Neural progenitor cell (in vitro differentiated cells): ENCODE measurements at regions not wholly inside any gene's neighbourhood (a gene's known extent, or its start where the extent isn't known, plus 50 kb on each side); places are given as distances from the start of the nearest gene placed in this dataset.

Experiments
- DNase-seq: peaks from one replicate; pipeline ENCODE4 v3.0.0-alpha.2; 2016; ENCODE audit warnings: low spot score
- H2AFZ ChIP-seq: fragments of 200-600 bp; sonication (generic); replicated peaks from 2 replicates; pipeline ENCODE4 v1.6.1; 2016; ENCODE audit warnings: antibody characterized with exemption
- H3F3A ChIP-seq: fragments of 200-600 bp; sonication (generic); 2 replicates; pipeline ENCODE4 v1.6.1; 2016; ENCODE audit warnings: antibody characterized with exemption, low read depth
- H3K27ac ChIP-seq: fragments of 200-600 bp; sonication (generic); 2 replicates; pipeline ENCODE4 v1.5.1; 2016; ENCODE audit warnings: mild to moderate bottlenecking
- H3K27me3 ChIP-seq: fragments of 200-600 bp; sonication (generic); 2 replicates; pipeline ENCODE4 v1.6.1; 2016; ENCODE audit warnings: mild to moderate bottlenecking, moderate library complexity
- H3K36me3 ChIP-seq: fragments of 200-600 bp; sonication (generic); 2 replicates; pipeline ENCODE4 v1.5.1; 2016
- H3K4me1 ChIP-seq: fragments of 200-600 bp; sonication (generic); 2 replicates; pipeline ENCODE4 v1.6.1; 2016; ENCODE audit warnings: mixed run types
- H3K4me2 ChIP-seq: fragments of 200-600 bp; sonication (generic); 2 replicates; pipeline ENCODE4 v1.6.1; 2016
- H3K4me3 ChIP-seq: fragments of 200-600 bp; sonication (generic); 2 replicates; pipeline ENCODE4 v1.5.1; 2016
- H3K79me2 ChIP-seq: fragments of 200-600 bp; sonication (generic); 2 replicates; pipeline ENCODE4 v1.6.1; 2016; ENCODE audit warnings: low read depth
- H3K9ac ChIP-seq: fragments of 200-600 bp; sonication (generic); 2 replicates; pipeline ENCODE4 v1.6.1; 2016
- H3K9me3 ChIP-seq: fragments of 200-600 bp; sonication (generic); 2 replicates; pipeline ENCODE4 v1.5.1; 2016; ENCODE audit warnings: low read depth
- H4K20me1 ChIP-seq: fragments of 200-600 bp; sonication (generic); 2 replicates; pipeline ENCODE4 v1.6.1; 2016; ENCODE audit warnings: low read depth
- H3K27ac Mint-ChIP-seq: 3 replicates; pipeline ENCODE4 v1.8.0; 2021; ENCODE audit warnings: mixed read lengths
- H3K27me3 Mint-ChIP-seq: 2 replicates; pipeline ENCODE4 v1.8.0; 2022; ENCODE audit warnings: low read depth, mild to moderate bottlenecking, inconsistent platforms, moderate library complexity, mixed read lengths; ENCODE audit not compliant: insufficient read depth
- H3K36me3 Mint-ChIP-seq: 3 replicates; pipeline ENCODE4 v1.8.0; 2021; ENCODE audit warnings: mixed read lengths
- H3K4me1 Mint-ChIP-seq: 3 replicates; pipeline ENCODE4 v1.8.0; 2021; ENCODE audit warnings: mixed read lengths
- H3K4me3 Mint-ChIP-seq: 3 replicates; pipeline ENCODE4 v1.8.0; 2021; ENCODE audit warnings: mild to moderate bottlenecking, moderate library complexity, mixed read lengths
- H3K9me3 Mint-ChIP-seq: 3 replicates; pipeline ENCODE4 v1.8.0; 2020; ENCODE audit warnings: mixed read lengths
- EZH2 ChIP-seq: fragments of 200-600 bp; sonication (generic); IDR thresholded peaks from 2 replicates; pipeline ENCODE4 v1.6.1; 2017; ENCODE audit warnings: antibody characterized with exemption, mild to moderate bottlenecking, moderate library complexity
- EZH2phosphoT487 ChIP-seq: fragments of 200-600 bp; sonication (generic); IDR thresholded peaks from 2 replicates; pipeline ENCODE4 v1.6.1; 2017; ENCODE audit warnings: antibody characterized with exemption
- TF ChIP-seq, protein P1 (sequence below): fragments of 200-600 bp; sonication (generic); IDR thresholded peaks from 2 replicates; pipeline ENCODE4 v1.5.1; 2017; ENCODE audit warnings: antibody characterized with exemption, mild to moderate bottlenecking

DNA sequence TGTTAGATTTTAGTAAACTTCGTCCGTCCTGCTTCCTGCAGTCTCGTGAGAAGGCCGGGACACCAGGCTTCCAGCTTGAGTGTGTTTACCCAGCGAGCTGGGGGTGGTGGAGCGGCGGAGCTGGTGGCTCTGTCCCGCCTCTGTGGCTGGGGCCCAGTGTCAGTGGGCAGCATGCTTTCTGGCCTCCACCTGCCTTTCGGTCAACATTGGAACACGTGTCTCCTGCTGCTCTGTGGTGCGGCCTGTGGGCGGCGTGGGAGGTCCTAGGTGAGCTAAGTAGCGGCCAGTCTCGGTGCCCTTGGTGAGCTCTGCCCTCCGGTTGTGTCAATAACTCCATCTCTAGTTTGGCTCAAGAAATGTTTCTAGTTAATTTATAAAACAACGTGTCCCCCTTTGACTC lies 125.9 kb downstream of the GADD45G start:
- no peak overlapping the region for H3K27ac Mint-ChIP-seq
- Histone ChIP-seq H4K20me1 (no peaks in the 10 kb centered on the region), H3K9ac (no peak overlapping the region), H3K4me2 (no peak overlapping the region), H3K36me3 (no peaks in the 10 kb centered on the region), H3F3A (no peaks in the 10 kb centered on the region), H2AFZ (no peak overlapping the region), H3K4me1 (no peaks in the 10 kb centered on the region), H3K27me3 (no peaks in the 10 kb centered on the region), H3K9me3 (no peaks in the 10 kb centered on the region), H3K27ac (no peak overlapping the region), H3K4me3 (no peak overlapping the region), H3K79me2 (no peaks in the 10 kb centered on the region)
- H3K4me3 Mint-ChIP-seq: no peak overlapping the region
- no peaks in the 10 kb centered on the region for H3K36me3 Mint-ChIP-seq
- TF ChIP-seq EZH2phosphoT487: no peak
- TF ChIP-seq, protein P1, sequence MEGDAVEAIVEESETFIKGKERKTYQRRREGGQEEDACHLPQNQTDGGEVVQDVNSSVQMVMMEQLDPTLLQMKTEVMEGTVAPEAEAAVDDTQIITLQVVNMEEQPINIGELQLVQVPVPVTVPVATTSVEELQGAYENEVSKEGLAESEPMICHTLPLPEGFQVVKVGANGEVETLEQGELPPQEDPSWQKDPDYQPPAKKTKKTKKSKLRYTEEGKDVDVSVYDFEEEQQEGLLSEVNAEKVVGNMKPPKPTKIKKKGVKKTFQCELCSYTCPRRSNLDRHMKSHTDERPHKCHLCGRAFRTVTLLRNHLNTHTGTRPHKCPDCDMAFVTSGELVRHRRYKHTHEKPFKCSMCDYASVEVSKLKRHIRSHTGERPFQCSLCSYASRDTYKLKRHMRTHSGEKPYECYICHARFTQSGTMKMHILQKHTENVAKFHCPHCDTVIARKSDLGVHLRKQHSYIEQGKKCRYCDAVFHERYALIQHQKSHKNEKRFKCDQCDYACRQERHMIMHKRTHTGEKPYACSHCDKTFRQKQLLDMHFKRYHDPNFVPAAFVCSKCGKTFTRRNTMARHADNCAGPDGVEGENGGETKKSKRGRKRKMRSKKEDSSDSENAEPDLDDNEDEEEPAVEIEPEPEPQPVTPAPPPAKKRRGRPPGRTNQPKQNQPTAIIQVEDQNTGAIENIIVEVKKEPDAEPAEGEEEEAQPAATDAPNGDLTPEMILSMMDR: no peak
- TF ChIP-seq EZH2: no peak
- no peaks in the 10 kb centered on the region for H3K9me3 Mint-ChIP-seq
- peaks cover 5% of the 10 kb centered on the region for H3K27me3 Mint-ChIP-seq
- DNase-seq: no peak
- H3K4me1 Mint-ChIP-seq: peaks cover 11% of the 10 kb centered on the region

DNA sequence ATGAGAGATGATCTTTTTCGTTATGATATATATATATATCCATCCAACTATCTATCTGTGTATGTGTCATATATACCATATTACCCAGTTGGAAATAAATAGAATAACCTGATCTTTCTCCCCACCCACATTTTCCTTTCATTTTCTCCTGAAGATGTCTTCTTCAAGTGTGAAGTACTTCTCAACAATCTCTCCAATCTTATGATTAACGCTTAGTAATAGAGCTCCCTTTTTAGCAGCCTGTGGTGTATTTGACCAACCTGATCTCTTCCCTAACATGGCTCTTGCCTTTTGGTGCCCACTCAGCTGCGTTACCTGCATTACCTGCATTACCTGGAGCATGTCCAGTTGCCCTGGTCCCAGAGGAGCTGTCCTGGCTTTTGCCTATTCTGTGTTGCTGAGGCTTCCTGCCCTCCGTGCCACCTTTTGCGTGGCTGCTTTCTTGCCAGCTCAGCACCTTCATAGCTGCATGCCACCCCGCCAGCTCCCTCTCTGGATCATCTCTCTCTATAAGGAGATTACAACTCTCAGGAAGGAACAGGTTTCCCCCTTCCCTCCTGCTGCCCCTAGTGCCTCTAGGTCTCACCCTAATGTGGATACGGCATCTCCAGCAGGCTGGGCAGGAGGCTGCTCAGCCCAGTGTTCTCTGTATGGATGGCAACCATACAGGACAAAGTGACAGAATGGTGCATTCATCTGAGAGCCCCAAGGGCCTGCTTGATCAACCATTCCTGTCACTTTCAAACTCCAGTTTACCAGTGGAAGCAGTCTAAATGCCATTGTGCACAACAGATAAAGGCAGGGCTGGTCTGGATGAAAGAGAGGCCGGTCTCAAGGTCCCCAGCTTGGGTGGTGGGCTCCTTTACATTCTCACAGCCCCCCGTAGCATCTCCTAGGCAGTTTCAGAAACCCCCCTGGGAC lies 126.7 kb downstream of the GADD45G start:
- Mint-ChIP-seq H3K9me3 (no peaks in the 10 kb centered on the region), H3K4me1 (peaks cover 11% of the 10 kb centered on the region), H3K36me3 (no peaks in the 10 kb centered on the region), H3K27me3 (peaks cover 5% of the 10 kb centered on the region), H3K27ac (no peak overlapping the region), H3K4me3 (no peak overlapping the region)
- H3K9me3 ChIP-seq: no peaks in the 10 kb centered on the region
- no peak for DNase-seq
- no peaks in the 10 kb centered on the region for H3K27me3 ChIP-seq
- H4K20me1 ChIP-seq: no peaks in the 10 kb centered on the region
- H3K4me3 ChIP-seq: no peak overlapping the region
- TF ChIP-seq, protein P1: no peak
- H3K36me3 ChIP-seq: no peaks in the 10 kb centered on the region
- no peaks in the 10 kb centered on the region for H3K79me2 ChIP-seq
- H3K9ac ChIP-seq: no peak overlapping the region
- no peak overlapping the region for H3K27ac ChIP-seq
- H3K4me1 ChIP-seq: no peaks in the 10 kb centered on the region
- no peak overlapping the region for H2AFZ ChIP-seq
- no peak overlapping the region for H3K4me2 ChIP-seq
- no peaks in the 10 kb centered on the region for H3F3A ChIP-seq

DNA sequence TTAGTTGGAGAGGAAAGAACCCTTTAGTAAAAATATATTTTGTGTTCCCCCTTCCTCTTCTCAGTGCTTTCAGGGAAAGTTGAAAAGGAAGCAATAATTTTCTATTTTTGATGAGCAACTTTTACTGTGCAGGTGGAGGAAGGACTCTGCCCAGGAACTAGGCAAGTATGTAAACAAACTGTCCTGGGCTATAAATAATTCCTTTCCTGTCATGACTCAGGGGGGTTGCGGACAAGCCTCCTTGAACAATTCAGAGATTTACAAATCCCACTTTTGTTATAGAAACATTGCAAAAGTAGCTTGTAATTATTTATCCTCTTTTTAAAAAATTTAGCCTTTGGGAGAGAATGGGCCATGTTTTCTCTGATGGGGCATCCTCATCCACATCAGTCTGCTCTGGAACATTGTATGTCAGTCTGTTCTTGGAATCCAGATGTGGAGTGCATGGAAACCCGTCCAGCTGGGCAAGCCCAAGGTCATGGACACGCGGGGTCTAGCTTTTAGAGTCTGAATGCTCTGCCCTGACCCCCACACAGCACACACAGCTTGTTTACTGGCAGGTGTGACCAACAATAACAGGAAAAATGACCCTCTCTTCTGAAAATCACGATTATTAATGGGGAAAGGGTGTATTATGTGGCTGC lies 127.6 kb downstream of the GADD45G start:
- Mint-ChIP-seq H3K36me3 (no peaks in the 10 kb centered on the region), H3K4me1 (peaks cover 11% of the 10 kb centered on the region)

More for the DNA sequence above, 127.6 kb downstream of the GADD45G start:
- Mint-ChIP-seq H3K9me3 (no peaks in the 10 kb centered on the region), H3K4me3 (no peak overlapping the region), H3K27me3 (peaks cover 5% of the 10 kb centered on the region), H3K27ac (no peak overlapping the region)
- H4K20me1 ChIP-seq: no peaks in the 10 kb centered on the region
- H3K4me3 ChIP-seq: no peak overlapping the region
- no peaks in the 10 kb centered on the region for H3K79me2 ChIP-seq
- no peak overlapping the region for H3K9ac ChIP-seq
- no peaks in the 10 kb centered on the region for H3F3A ChIP-seq
- no peak overlapping the region for H3K27ac ChIP-seq
- no peak for DNase-seq
- H3K27me3 ChIP-seq: no peaks in the 10 kb centered on the region
- no peak for TF ChIP-seq EZH2phosphoT487
- TF ChIP-seq, protein P1: no peak
- no peak for TF ChIP-seq EZH2
- no peak overlapping the region for H3K4me2 ChIP-seq
- H3K36me3 ChIP-seq: no peaks in the 10 kb centered on the region
- H3K9me3 ChIP-seq: no peaks in the 10 kb centered on the region
- no peak overlapping the region for H2AFZ ChIP-seq
- no peaks in the 10 kb centered on the region for H3K4me1 ChIP-seq
